T-cell (primary cell): ENCODE measurements at regions not wholly inside any gene's neighbourhood (a gene's known extent, or its start where the extent isn't known, plus 50 kb on each side); places are given as distances from the start of the nearest gene placed in this dataset.

Source experiments
- ATAC-seq, 4 experiments: fragments of 200-7000 bp in 3 of 4; fragments of 150-1000 bp in 1 of 4; cut with Tn5 transposase; replicated peaks in 1 of 4; 1 replicate in 3 of 4; 2 replicates in 1 of 4; pipeline ENCODE4 v1.10.0; 2021; ENCODE audit warnings: moderate library complexity in 3 of 4, mild to moderate bottlenecking in 2 of 4, moderate number of reproducible peaks in 1 of 4
- CTCF ChIA-PET, 2 donors: fragments of 300-600 bp; sonication (Branson Sonifier 250); formaldehyde crosslinking; loops; one replicate each; lab custom pipeline; 2022; ENCODE audit warnings: antibody characterized with exemption in 2 of 2; lab: Charles Lee
- POLR2A ChIA-PET, 2 donors: fragments of 300-600 bp; sonication (Branson Sonifier 250); formaldehyde crosslinking; loops; one replicate each; lab custom pipeline; 2022; ENCODE audit warnings: antibody characterized with exemption in 2 of 2; lab: Charles Lee
- DNase-seq, 35 experiments: peaks; one replicate each; pipeline versions ENCODE4 v3.0.0 to v3.0.0-alpha.2; 2013 to 2023
- H3K27ac ChIP-seq: one replicate; pipeline ENCODE4 v1.5.1; 2013; ENCODE audit warnings: low read length
- H3K27me3 ChIP-seq, 2 experiments: replicated peaks in 1 of 2; 1 replicate in 1 of 2; 2 replicates in 1 of 2; pipeline versions ENCODE4 v1.6.1 to v1.7.0; 2013; ENCODE audit warnings: low read length in 1 of 2, mixed read lengths in 1 of 2; ENCODE audit not compliant: control insufficient read depth in 2 of 2, insufficient read depth in 2 of 2; ENCODE audit errors: extremely low read depth in 1 of 2
- H3K36me3 ChIP-seq, 2 donors: 1 replicate in 1 of 2; 2 replicates in 1 of 2; pipeline versions ENCODE4 v1.6.1 to v1.7.0; 2013; ENCODE audit warnings: low read length in 1 of 2; ENCODE audit not compliant: control insufficient read depth in 2 of 2, insufficient read depth in 1 of 2; ENCODE audit errors: extremely low read depth in 1 of 2
- H3K4me1 ChIP-seq, 2 experiments: 1 replicate in 1 of 2; 2 replicates in 1 of 2; pipeline versions ENCODE4 v1.6.1 to v1.7.0; 2013; ENCODE audit warnings: low read length in 2 of 2, mixed read lengths in 1 of 2; ENCODE audit not compliant: insufficient read depth in 2 of 2, control insufficient read depth in 1 of 2; ENCODE audit errors: extremely low read depth in 1 of 2
- H3K4me3 ChIP-seq, 2 donors: 1 replicate in 1 of 2; 2 replicates in 1 of 2; pipeline versions ENCODE4 v1.5.1 to v1.7.0; 2013; ENCODE audit warnings: mild to moderate bottlenecking in 2 of 2, low read length in 1 of 2, moderate library complexity in 1 of 2; ENCODE audit not compliant: control insufficient read depth in 1 of 2; ENCODE audit errors: extremely low read depth in 1 of 2
- H3K9me3 ChIP-seq: 2 replicates; pipeline ENCODE4 v1.7.0; 2013
- H3K27ac Mint-ChIP-seq, 2 donors: one replicate each; pipeline ENCODE4 v1.8.0; 2020 to 2021; ENCODE audit warnings: mild to moderate bottlenecking in 2 of 2, mixed read lengths in 2 of 2
- H3K27me3 Mint-ChIP-seq, 2 donors: one replicate each; pipeline ENCODE4 v1.8.0; 2021 to 2022; ENCODE audit warnings: mixed read lengths in 2 of 2
- H3K36me3 Mint-ChIP-seq: one replicate; pipeline ENCODE4 v1.8.0; 2021; ENCODE audit warnings: mixed read lengths
- H3K4me1 Mint-ChIP-seq, 3 donors: one replicate each; pipeline ENCODE4 v1.8.0; 2020 to 2022; ENCODE audit warnings: mixed read lengths in 3 of 3, mild to moderate bottlenecking in 1 of 3
- H3K4me3 Mint-ChIP-seq, 3 donors: one replicate each; pipeline ENCODE4 v1.8.0; 2020 to 2022; ENCODE audit warnings: mild to moderate bottlenecking in 3 of 3, mixed read lengths in 3 of 3, moderate library complexity in 3 of 3
- H3K9me3 Mint-ChIP-seq, 3 donors: one replicate each; pipeline ENCODE4 v1.8.0; 2020 to 2022; ENCODE audit warnings: mixed read lengths in 3 of 3
- WGBS: methylation state at CpG from one replicate; pipeline ENCODE4 v1.1.5; 2013; ENCODE audit warnings: missing lambda C conversion rate; ENCODE audit not compliant: insufficient coverage; 5-methylcytosine and 5-hydroxymethylcytosine counted together

DNA sequence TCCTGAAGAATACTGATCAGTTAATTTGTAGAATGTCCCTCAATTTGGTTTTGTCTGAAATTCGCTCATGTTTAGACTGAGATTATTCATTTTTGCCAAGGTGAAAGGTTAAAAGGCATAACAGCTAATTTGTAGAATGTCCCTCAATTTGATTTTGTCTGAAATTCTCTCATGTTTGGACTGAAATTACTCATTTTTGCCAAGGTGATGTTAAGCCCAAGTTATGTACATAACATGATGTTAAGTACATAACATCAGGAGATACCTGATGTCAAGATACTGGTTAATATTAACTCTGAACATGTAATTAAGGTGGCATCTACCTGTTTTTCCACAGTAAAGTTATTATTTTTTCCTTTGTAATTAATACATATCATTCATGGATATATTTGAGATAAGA lies 243.4 kb upstream of the PMFBP1 start:
- H3K27me3 Mint-ChIP-seq = no peaks in the 10 kb centered on the region
- H3K27ac ChIP-seq = no peak overlapping the region
- ATAC-seq = no peak
- DNase-seq = no peak
- H3K9me3 Mint-ChIP-seq = peaks cover 0 to 3% (median 3%) of the 10 kb centered on the region in 3 donors
- H3K9me3 ChIP-seq = no peaks in the 10 kb centered on the region
- CTCF ChIA-PET = no interaction called here
- no peaks in the 10 kb centered on the region for H3K27me3 ChIP-seq
- no peak overlapping the region for H3K27ac Mint-ChIP-seq
- no peak overlapping the region for H3K4me3 ChIP-seq
- no peaks in the 10 kb centered on the region for H3K36me3 Mint-ChIP-seq
- H3K4me3 Mint-ChIP-seq = no peak overlapping the region
- peaks cover 0 to 5% (median 2%) of the 10 kb centered on the region in 3 donors for H3K4me1 Mint-ChIP-seq
- H3K4me1 ChIP-seq = no peaks in the 10 kb centered on the region
- 71% methylated on average over 1 of the region's 1 CpG for WGBS
- POLR2A ChIA-PET = no interaction called here
- H3K36me3 ChIP-seq = no peaks in the 10 kb centered on the region

DNA sequence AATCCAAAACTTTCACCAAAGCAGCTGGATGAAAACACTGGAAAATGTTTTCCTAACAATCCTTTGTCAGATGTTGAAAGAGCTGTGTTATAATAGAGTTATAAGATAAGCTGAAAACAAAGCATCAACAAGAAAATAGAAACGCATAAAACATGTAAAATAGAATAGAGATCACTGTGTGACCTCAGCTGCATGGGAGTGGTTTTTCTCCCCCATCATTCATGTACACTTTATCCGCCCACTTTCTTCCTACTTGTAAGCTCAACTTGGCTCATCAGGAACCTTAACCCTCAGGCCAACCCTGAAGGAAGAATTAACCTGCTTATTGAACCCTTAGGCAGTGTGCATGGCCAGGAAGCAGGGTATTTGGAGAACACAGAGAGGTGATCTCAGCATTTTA lies 238.5 kb upstream of the PMFBP1 start:
- no peaks in the 10 kb centered on the region for H3K4me1 Mint-ChIP-seq
- H3K27me3 Mint-ChIP-seq = no peaks in the 10 kb centered on the region
- H3K27ac ChIP-seq = no peak overlapping the region
- no peaks in the 10 kb centered on the region for H3K9me3 ChIP-seq
- no peak for ATAC-seq
- no peaks in the 10 kb centered on the region for H3K4me1 ChIP-seq
- H3K36me3 ChIP-seq = no peaks in the 10 kb centered on the region
- ChIA-PET POLR2A (no interaction called here), CTCF (no interaction called here)
- peaks cover 0 to 3% (median 3%) of the 10 kb centered on the region in 3 donors for H3K9me3 Mint-ChIP-seq
- H3K27me3 ChIP-seq = no peaks in the 10 kb centered on the region
- no peaks in the 10 kb centered on the region for H3K36me3 Mint-ChIP-seq
- no peak overlapping the region for H3K27ac Mint-ChIP-seq
- no peak for DNase-seq
- H3K4me3 Mint-ChIP-seq = no peak overlapping the region
- H3K4me3 ChIP-seq = no peak overlapping the region
- no CpG with 5 or more reads among the region's 2 CpGs for WGBS

DNA sequence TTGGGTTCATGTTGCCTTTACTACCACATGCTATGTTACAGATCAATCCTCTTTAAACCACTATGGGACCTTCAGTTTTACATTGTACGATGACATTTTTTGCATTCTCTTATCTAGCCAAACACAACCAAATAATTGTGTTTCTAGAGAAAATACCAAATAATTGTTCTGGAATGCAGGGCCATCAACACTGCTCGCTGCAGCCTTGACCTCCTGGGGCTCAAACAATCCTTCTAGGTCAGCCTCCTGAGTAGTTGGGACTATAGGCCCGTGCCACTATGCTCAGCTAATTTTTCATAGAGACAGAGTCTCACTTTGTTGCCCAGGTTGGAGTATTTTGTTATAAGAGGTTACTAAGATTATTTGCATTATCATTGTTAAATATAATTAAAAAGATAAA lies 237.5 kb upstream of the PMFBP1 start:
- CTCF ChIA-PET = no interaction called here

DNA sequence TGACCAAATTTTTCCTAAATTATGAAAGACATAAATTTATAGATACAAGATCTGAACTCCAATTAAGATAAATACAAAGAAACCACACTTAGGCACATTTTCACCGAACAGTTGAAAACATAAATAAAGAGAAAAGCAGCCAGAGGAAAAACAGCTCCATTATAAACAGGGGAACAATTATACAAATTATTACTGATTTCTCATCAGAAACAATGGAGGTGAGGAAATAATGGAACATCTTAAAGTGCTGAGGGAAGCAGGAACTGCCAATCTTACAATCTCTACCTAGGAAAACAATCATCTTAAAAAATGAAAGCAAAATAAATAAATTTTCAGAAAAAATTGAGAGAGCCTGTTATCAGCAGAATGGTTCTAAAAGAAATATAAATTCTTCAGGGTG lies 234.4 kb upstream of the PMFBP1 start:
- no peak overlapping the region for H3K4me3 ChIP-seq
- no peak for DNase-seq
- ChIA-PET CTCF (no interaction called here), POLR2A (no interaction called here)
- ATAC-seq = no peak
- no peaks in the 10 kb centered on the region for H3K36me3 ChIP-seq
- no peaks in the 10 kb centered on the region for H3K9me3 ChIP-seq
- WGBS = no CpG with 5 or more reads among the region's 1 CpG
- H3K4me1 Mint-ChIP-seq = no peaks in the 10 kb centered on the region
- no peak overlapping the region for H3K4me3 Mint-ChIP-seq
- H3K9me3 Mint-ChIP-seq = no peaks in the 10 kb centered on the region
- H3K27ac ChIP-seq = no peak overlapping the region
- H3K4me1 ChIP-seq = no peaks in the 10 kb centered on the region
- H3K27ac Mint-ChIP-seq = no peak overlapping the region
- no peaks in the 10 kb centered on the region for H3K27me3 Mint-ChIP-seq
- H3K27me3 ChIP-seq = no peaks in the 10 kb centered on the region
- H3K36me3 Mint-ChIP-seq = no peaks in the 10 kb centered on the region

More for the DNA sequence above, 237.5 kb upstream of the PMFBP1 start:
- ATAC-seq = no peak
- Histone ChIP-seq H3K27ac (no peak overlapping the region), H3K27me3 (no peaks in the 10 kb centered on the region), H3K36me3 (no peaks in the 10 kb centered on the region), H3K4me3 (no peak overlapping the region), H3K9me3 (no peaks in the 10 kb centered on the region), H3K4me1 (no peaks in the 10 kb centered on the region)
- Mint-ChIP-seq H3K36me3 (no peaks in the 10 kb centered on the region), H3K27me3 (no peaks in the 10 kb centered on the region), H3K27ac (no peak overlapping the region), H3K4me1 (no peaks in the 10 kb centered on the region), H3K4me3 (no peak overlapping the region), H3K9me3 (no peaks in the 10 kb centered on the region)
- WGBS = no CpG with 5 or more reads among the region's 3 CpGs
- no peak for DNase-seq
- POLR2A ChIA-PET = interaction anchor here (0.5 to 0.7 kb wide), 2 partner anchors 11 to 668 kb away, joined by 3 to 4 read pairs; no protein-coding TSS in a partner anchor

DNA sequence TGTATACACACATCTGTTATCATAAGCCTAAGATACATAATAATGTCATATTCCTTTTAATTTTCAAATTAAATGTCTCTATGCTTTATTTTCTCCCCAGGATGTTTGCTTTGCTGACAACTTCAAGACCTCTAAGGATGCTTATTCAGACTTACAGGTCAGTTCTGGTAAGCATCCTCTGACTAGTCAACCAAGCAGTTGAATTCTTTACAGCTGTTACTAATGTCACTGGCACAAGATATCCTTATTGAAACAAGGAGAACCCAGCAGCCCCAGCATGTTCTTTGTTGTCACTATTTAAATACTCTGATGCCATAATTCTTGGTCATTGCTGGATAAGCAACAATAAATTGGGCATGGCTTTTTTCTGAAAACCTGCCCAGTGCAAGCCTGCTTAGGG lies 232.3 kb upstream of the PMFBP1 start:
- H3K4me3 ChIP-seq = no peak overlapping the region
- CTCF ChIA-PET = no interaction called here
- H3K4me1 Mint-ChIP-seq = no peaks in the 10 kb centered on the region
- H3K27me3 Mint-ChIP-seq = no peaks in the 10 kb centered on the region
- H3K36me3 Mint-ChIP-seq = no peaks in the 10 kb centered on the region
- POLR2A ChIA-PET = no interaction called here
- no peak overlapping the region for H3K27ac Mint-ChIP-seq
- no peaks in the 10 kb centered on the region for H3K36me3 ChIP-seq
- H3K27me3 ChIP-seq = no peaks in the 10 kb centered on the region
- H3K4me3 Mint-ChIP-seq = no peak overlapping the region
- DNase-seq (no peak), ATAC-seq (no peak)
- no peaks in the 10 kb centered on the region for H3K4me1 ChIP-seq
- no peaks in the 10 kb centered on the region for H3K9me3 ChIP-seq
- H3K27ac ChIP-seq = no peak overlapping the region
- no peaks in the 10 kb centered on the region for H3K9me3 Mint-ChIP-seq

DNA sequence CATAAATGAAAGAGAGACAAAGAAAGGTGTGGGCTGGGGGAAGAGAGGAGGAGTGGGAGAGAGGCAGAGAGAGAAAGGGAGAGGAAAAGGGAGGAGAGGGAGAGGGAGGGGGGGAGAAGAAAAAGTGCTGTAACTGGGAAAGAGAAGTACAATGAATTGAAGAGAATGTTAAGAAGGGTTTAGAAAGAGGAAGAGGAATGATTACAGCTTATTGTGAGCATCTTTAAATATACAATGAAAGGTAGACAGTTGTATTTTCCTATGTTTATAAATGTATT lies 229.1 kb upstream of the PMFBP1 start:
- Mint-ChIP-seq H3K4me1 (no peaks in the 10 kb centered on the region), H3K9me3 (no peaks in the 10 kb centered on the region), H3K36me3 (no peaks in the 10 kb centered on the region), H3K27me3 (no peaks in the 10 kb centered on the region), H3K4me3 (no peak overlapping the region), H3K27ac (no peak overlapping the region)
- no peaks in the 10 kb centered on the region for H3K36me3 ChIP-seq
- ATAC-seq (no peak), DNase-seq (no peak)
- no peaks in the 10 kb centered on the region for H3K4me1 ChIP-seq
- H3K4me3 ChIP-seq = no peak overlapping the region
- H3K9me3 ChIP-seq = no peaks in the 10 kb centered on the region
- ChIA-PET POLR2A (no interaction called here), CTCF (interaction anchor here in 1 of 2 donors (0.6 to 0.7 kb wide), 2 partner anchors 842 to 1873 kb away, joined by 3 to 4 read pairs; no protein-coding TSS in a partner anchor)
- H3K27me3 ChIP-seq = no peaks in the 10 kb centered on the region
- no peak overlapping the region for H3K27ac ChIP-seq
